HG03175 (cell line): ENCODE measurements at regions not wholly inside any gene's neighbourhood (a gene's known extent, or its start where the extent isn't known, plus 50 kb on each side); places are given as distances from the start of the nearest gene placed in this dataset.

Source experiments
- ATAC-seq: cut with Tn5 transposase; IDR thresholded peaks from one replicate; pipeline ENCODE4 v1.9.1; 2021; ENCODE audit warnings: mild to moderate bottlenecking, moderate library complexity; ENCODE audit not compliant: unreplicated experiment

GRCh38 chr18:51711298-51711889 is 513.9 kb upstream of the MEX3C start:
- peak; percentile 60 for ATAC-seq

GRCh38 chr18:51712821-51713220 is 515.3 kb upstream of the MEX3C start:
- ATAC-seq = no peak

GRCh38 chr18:51716277-51716676 is 518.8 kb upstream of the MEX3C start:
- no peak for ATAC-seq

DNA sequence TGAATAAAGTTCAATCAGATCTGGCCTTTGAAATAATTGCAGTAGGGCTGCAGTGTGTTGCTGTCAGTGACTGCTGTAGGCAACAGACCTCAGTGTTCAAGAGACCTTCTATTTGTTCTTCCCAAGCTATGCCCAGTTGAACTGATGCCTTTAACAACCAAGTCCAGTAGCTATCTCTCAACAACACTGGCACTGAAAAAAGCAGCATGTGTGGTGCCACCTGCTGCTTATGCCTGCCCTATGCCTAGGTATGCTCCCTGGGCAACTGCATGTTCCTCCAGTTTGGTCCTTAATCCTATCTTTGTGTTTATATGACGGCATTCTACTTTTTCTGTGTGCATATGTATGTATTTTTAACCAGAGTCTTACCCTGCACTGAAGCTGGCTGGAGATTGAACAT is 523.9 kb upstream of the MEX3C start:
- ATAC-seq = no peak

DNA sequence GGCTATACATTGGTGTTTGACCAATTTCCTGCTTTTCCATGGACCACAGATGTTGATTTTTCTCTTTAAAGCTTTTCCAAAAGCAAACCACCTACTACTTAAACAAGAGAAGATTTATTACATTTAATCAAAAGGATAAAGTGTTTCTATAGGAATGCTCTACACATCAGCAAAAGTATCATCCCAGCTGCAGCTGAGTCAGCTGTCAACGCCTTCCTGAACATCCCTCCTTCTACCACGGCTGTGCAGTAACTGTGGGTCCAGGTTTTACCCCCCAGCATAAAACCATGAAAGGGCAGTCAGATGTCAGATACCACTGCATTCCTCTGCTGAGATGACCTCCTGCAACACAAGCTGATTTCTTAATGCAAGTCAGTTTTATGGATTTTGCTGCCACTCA is 524.5 kb upstream of the MEX3C start:
- no peak for ATAC-seq

DNA sequence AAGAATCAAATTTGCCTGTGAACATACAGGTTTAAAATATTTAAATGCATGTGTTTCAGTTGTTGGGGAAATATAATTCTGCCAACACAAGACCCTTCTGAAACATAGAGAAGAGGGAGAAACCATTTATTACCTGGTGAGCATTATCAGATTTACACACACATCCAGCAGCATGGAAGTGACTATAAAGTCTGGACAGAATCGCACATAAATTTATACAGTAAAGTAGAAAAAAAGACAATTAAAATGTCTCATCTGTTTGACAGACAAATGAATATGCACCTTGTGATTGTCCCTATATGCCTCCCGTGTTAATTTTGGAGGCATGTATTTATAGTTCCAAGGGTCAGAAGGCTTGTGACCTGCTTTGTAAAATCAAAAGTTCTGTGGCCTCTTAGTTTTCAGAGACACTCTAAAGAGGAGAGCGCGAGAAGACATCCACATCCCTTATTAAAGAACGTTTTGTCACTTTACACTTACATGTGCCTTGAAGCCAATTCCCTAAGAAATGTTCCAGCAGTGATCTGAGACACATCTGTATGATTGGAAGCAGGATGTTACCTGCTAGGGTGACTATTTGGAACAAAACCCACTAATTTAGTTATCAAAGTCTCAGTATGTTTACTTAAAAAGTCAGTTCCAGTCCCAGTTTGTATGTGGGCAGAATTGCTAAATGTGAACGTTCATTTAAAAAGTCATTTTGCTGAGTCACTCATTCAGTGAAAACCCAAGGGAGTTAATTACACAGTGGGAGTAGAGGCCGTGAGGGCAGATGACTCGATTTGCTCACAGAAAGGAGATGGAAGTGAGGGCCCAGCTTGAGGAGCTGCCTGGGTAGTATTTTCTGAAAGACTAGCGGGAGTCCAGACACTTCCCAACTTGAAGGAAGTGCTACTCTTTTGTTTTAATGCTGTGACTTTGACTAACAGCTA is 527.6 kb upstream of the MEX3C start:
- no peak for ATAC-seq

DNA sequence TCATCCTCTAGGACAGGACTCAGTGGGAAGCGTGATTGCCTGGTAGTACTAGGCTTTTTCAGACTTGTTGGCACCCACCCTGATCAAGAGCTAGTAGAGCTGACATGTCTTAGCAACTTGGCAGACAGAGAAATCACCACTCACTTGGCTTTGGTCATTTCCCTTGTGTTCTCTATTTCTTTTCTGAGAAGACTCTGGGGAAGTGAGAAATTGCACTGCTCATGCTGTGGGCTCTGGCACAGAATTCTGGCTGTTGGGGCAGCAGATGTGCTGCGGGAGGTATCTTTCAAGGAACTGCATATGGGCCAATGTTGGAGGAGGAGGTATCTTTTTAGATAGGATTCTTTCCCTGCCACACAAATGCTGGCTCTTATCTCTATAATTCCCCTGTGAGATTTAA is 529.1 kb upstream of the MEX3C start:
- ATAC-seq = no peak

- peak; percentile 56 for ATAC-seq
These were observed 530.3 kb upstream of the MEX3C start for GRCh38 chr18:51727780-51728179.

DNA sequence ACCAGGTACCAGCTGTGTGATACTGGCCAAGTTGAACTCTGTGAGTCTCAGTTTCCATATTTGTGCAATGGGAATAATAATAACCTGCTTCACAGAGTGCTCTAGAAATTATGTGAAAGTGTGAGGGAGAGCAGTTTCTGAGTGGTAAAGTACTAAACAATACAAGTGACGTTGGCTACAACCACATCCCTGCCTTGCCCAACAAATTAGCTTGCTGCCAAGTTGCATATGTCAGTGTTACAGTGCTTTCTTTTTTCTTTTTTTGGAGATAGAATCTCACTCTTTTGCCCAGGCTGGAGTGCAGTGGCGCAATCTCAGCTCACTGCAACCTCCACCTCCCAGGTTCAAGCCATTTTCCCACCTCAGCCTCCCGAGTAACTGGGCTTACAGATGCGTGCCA is 533.6 kb upstream of the MEX3C start:
- ATAC-seq = no peak

- ATAC-seq = no peak
These were observed 537.1 kb upstream of the MEX3C start for GRCh38 chr18:51734576-51734975.

- peak; percentile 95 for ATAC-seq
These were observed 541.7 kb upstream of the MEX3C start for GRCh38 chr18:51739044-51739666.

DNA sequence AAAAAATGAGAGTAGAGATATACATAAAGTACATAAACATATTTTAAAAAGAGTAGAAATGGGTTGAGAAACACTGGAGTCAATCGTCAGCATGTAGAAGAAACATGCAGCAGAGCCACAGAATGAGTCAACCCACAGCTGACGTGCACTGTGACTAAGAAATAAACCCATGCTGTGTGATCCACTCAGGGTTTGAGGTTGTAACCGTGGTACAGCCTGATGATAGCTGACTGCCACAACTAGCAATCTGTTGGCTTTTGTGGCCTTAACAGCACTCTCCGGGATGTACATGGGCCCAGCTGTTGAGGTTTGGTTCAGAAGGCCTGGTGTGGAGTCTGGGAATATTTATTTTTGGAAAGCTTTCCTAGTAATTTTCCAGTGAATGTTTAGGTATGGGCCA is 554.4 kb upstream of the MEX3C start:
- no peak for ATAC-seq

DNA sequence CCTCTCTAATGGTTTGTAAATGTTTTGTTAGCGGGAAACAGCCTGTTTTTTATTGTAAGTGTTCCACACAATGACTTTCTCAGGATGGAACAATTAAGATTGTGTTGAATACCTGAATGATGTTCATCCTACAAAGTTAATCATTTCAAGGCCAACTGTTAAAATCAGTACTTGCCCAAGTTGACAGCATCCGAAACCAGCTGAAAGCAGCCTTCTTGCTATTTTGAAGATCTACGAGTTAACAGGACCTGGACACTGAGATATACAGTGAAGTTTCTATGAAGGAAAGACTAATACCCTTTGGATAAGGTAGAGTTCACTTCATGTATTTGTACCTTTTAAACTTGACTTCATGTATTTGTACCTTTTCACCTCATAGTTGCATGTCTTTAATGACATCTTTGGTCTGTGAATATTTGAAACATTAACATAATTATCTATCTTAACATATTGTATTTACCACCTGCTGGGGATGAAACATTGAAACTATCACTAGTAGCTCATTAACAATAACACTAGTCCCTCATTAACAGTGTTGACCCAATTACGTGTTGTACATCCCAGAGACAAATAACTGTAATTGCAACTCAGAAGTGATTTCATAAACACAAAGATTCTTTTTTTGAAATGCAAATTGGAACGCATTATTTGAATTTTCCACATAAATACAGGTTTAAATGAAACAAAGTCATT is 556.0 kb upstream of the MEX3C start:
- peak; percentile 51 for ATAC-seq

- ATAC-seq = no peak
These were observed 557.1 kb upstream of the MEX3C start for GRCh38 chr18:51754566-51754965.

- ATAC-seq = no peak
These were observed 559.9 kb upstream of the MEX3C start for GRCh38 chr18:51757255-51757924.

DNA sequence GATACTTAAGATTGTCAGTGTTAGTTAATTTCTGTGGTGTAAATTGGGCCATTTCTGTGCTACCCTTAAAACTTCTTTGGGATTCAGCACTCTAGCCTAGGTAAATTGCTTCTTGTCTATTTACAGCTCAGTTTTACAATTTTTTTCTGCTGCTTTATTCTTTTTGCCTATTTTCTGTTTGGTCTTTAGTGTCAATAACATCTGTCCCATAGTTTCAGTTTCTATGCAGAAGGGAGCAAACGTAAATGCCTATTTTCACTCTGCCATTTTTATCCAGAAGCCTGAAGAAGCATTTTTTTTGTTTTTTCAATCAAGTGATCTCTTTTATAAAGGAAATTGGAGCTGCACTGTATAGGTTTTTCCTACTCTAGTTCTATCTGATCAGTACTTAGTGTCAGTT is 564.9 kb upstream of the MEX3C start:
- no peak for ATAC-seq

- no peak for ATAC-seq
These were observed 568.3 kb upstream of the MEX3C start for GRCh38 chr18:51765606-51766360.

GRCh38 chr18:51767293-51767692 is 569.8 kb upstream of the MEX3C start:
- ATAC-seq = peak; percentile 74

DNA sequence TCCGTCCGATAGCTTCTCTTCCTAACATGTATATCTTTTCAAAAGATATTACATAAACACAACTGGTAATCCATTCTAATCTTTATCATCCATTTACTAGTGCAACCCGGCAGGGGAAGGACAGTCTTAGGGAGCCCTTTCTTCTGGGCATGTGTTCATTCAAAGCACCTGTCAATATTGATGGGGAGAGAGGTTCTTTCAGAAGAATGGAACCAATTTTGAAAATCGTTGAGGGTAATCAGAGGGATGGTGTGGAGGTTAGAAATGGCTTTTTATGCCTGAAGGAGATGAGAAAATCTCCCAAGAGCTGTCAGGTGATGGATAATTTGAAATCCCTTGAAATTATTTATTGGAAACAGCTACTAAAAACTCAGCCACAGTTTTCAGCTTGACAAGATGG is 561.9 kb upstream of the DCC start:
- ATAC-seq = no peak

DNA sequence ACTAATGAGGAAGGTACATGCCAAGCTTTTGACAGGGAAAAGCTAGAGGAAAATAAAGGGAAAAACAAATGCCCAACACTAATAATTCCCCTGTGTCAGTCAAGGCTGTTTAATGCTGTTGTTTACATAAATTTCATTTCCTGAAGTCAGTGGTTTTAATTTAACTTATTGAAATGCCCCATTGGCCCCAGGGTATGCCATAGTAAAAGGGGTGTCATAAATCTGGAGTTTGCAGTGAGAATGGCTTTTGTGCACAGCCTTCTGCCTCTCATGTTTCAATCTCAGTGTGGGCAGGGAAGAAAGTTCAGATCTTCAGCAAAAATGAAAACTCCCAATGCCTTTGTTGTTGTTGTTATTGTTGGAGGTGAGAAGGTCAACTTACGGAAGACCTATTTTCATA is 550.1 kb upstream of the DCC start:
- ATAC-seq = no peak
